ENCODE measurements at regions not wholly inside any gene's neighbourhood (a gene's known extent, or its start where the extent isn't known, plus 50 kb on each side); places are given as distances from the start of the nearest gene placed in this dataset.

- TF ChIP-seq CTCF (conservative IDR thresholded peaks at IDR 0.05; ENCODE audit: low read length) (no peak), EZH2phosphoT487 (IDR thresholded peaks at IDR 0.05; ENCODE audit: borderline replicate concordance, low read depth, low read length) (no peak)
Observed at GRCh38 chr16:5516115-5516514, 418.5 kb upstream of the EEF2KMT start.
